ENCODE measurements at regions not wholly inside any gene's neighbourhood (a gene's known extent, or its start where the extent isn't known, plus 50 kb on each side); places are given as distances from the start of the nearest gene placed in this dataset.

- no TSS peak for BruUV-seq (replicated peaks)
- Histone ChIP-seq H3K9me2 (ENCODE audit: insufficient read depth) (no peaks in the 10 kb centered on the region), H4K20me1 (ENCODE audit: insufficient read depth) (no peaks in the 10 kb centered on the region), H3K27me3 (ENCODE audit: insufficient read depth, low read length) (no peaks in the 10 kb centered on the region), H3K4me1 (ENCODE audit: control insufficient read depth in 1 of 2, insufficient read depth in 2 of 2, low read length in 2 of 2) (peaks cover 0 to 7% of the 10 kb centered on the region in 2 experiments; a peak in 2 of 4 replicates), H3K36me3 (ENCODE audit: control insufficient read depth in 1 of 2, insufficient read depth in 2 of 2, low read length in 2 of 2) (no peaks in the 10 kb centered on the region), H2AFZ (ENCODE audit: low read depth, low read length, poor library complexity, severe bottlenecking) (no peak overlapping the region), H3K4me3 (replicated peaks in 1 of 2; ENCODE audit: low read depth in 1 of 2, low read length in 2 of 2) (no peak overlapping the region), H3K9ac (ENCODE audit: low read length) (no peak overlapping the region), H3K4me2 (ENCODE audit: low read length) (no peak overlapping the region), H3K9me3 (ENCODE audit: control insufficient read depth in 1 of 2, insufficient read depth in 1 of 2, low read depth in 1 of 2, low read length in 2 of 2) (no peaks in the 10 kb centered on the region), H3K27ac (ENCODE audit: low read depth, low read length) (no peak overlapping the region), H3K79me2 (ENCODE audit: insufficient read depth, low read length) (no peaks in the 10 kb centered on the region)
- intact Hi-C loops (cut with micrococcal nuclease) = no loop called here
- TF ChIP-seq ZFX (IDR thresholded peaks at IDR 0.05) (no peak), EZH2phosphoT487 (IDR thresholded peaks at IDR 0.05; ENCODE audit: borderline replicate concordance) (no peak), TCF7L2 (IDR thresholded peaks at IDR 0.05; ENCODE audit: borderline replicate concordance, extremely low read depth, insufficient read depth, insufficient read length) (no peak), EZH2 (IDR thresholded peaks at IDR 0.05) (no peak), ATF3 (IDR thresholded peaks at IDR 0.05) (no peak)
- no peak for ATAC-seq
- ChIA-PET RAD21 (ENCODE audit: low non-redundant PET in 1 of 2, low total read pairs in 2 of 2, uncharacterized antibody in 2 of 2, unreplicated experiment in 2 of 2) (no interaction called here), POLR2A (no interaction called here), CTCF (no interaction called here)
- DNase-seq (ENCODE audit: low read depth, low spot score) = no peak
These were observed 103.9 kb upstream of the DIO3 start for GRCh38 chr14:101457301-101457935.

GRCh38 chr14:101457936-101458740 is 103.2 kb upstream of the DIO3 start:
- ATAC-seq (no peak), DNase-seq (ENCODE audit: low read depth, low spot score) (no peak)
- intact Hi-C loops (cut with micrococcal nuclease) = no loop called here
- ChIA-PET CTCF (no interaction called here), POLR2A (no interaction called here), RAD21 (ENCODE audit: low non-redundant PET in 1 of 2, low total read pairs in 2 of 2, uncharacterized antibody in 2 of 2, unreplicated experiment in 2 of 2) (no interaction called here)
- Histone ChIP-seq H3K27me3 (ENCODE audit: insufficient read depth, low read length) (no peaks in the 10 kb centered on the region), H3K79me2 (ENCODE audit: insufficient read depth, low read length) (no peaks in the 10 kb centered on the region), H3K27ac (ENCODE audit: low read depth, low read length) (no peak overlapping the region), H4K20me1 (ENCODE audit: insufficient read depth) (no peaks in the 10 kb centered on the region), H3K36me3 (ENCODE audit: control insufficient read depth in 1 of 2, insufficient read depth in 2 of 2, low read length in 2 of 2) (no peaks in the 10 kb centered on the region), H2AFZ (ENCODE audit: low read depth, low read length, poor library complexity, severe bottlenecking) (no peak overlapping the region), H3K9me3 (ENCODE audit: control insufficient read depth in 1 of 2, insufficient read depth in 1 of 2, low read depth in 1 of 2, low read length in 2 of 2) (no peaks in the 10 kb centered on the region), H3K4me3 (replicated peaks in 1 of 2; ENCODE audit: low read depth in 1 of 2, low read length in 2 of 2) (no peak overlapping the region), H3K9ac (ENCODE audit: low read length) (no peak overlapping the region), H3K9me2 (ENCODE audit: insufficient read depth) (no peaks in the 10 kb centered on the region), H3K4me2 (ENCODE audit: low read length) (no peak overlapping the region), H3K4me1 (ENCODE audit: control insufficient read depth in 1 of 2, insufficient read depth in 2 of 2, low read length in 2 of 2) (peaks cover 0 to 9% of the 10 kb centered on the region in 2 experiments; a peak in 2 of 4 replicates)
- no TSS peak for BruUV-seq (replicated peaks)
- no peak for TF ChIP-seq RAD21 (IDR thresholded peaks at IDR 0.05; ENCODE audit: low read depth)
- TF ChIP-seq CEBPB (IDR thresholded peaks at IDR 0.05; ENCODE audit: low read depth) = no peak
- TF ChIP-seq SRF (IDR thresholded peaks at IDR 0.05; ENCODE audit: low read depth) = no peak
- TF ChIP-seq CBX3 (IDR thresholded peaks at IDR 0.05; ENCODE audit: low read depth) = no peak
- no peak for TF ChIP-seq POLR2A (IDR thresholded peaks at IDR 0.05; ENCODE audit: borderline replicate concordance, extremely low read depth, insufficient read depth, insufficient read length)
- TF ChIP-seq ATF3 (IDR thresholded peaks at IDR 0.05) = no peak
- no peak for TF ChIP-seq EZH2phosphoT487 (IDR thresholded peaks at IDR 0.05; ENCODE audit: borderline replicate concordance)
